ENCODE measurements at regions not wholly inside any gene's neighbourhood (a gene's known extent, or its start where the extent isn't known, plus 50 kb on each side); places are given as distances from the start of the nearest gene placed in this dataset.

GRCh38 chr6:2381872-2382661 is 136.7 kb upstream of the GMDS start:
- Mint-ChIP-seq H3K27ac (no peak overlapping the region), H3K36me3 (ENCODE audit: low read depth) (peaks cover 4% of the 10 kb centered on the region), H3K9me3 (peaks cover 2% of the 10 kb centered on the region), H3K27me3 (no peaks in the 10 kb centered on the region), H3K4me3 (no peak overlapping the region), H3K4me1 (ENCODE audit: low read depth) (no peaks in the 10 kb centered on the region)
- TF ChIP-seq CTCF (IDR thresholded peaks at IDR 0.05) = no peak
- no peak for DNase-seq
- intact Hi-C loops (cut with micrococcal nuclease) = no loop called here
- ChIA-PET POLR2A (interaction anchor here (0.9 kb wide), 1 partner anchor 27 kb away, joined by 3 read pairs; no protein-coding TSS in a partner anchor), CTCF (interaction anchor here (1.1 kb wide), 1 partner anchor 253 kb away, joined by 4 read pairs; no protein-coding TSS in a partner anchor)
- ATAC-seq = no peak

GRCh38 chr6:2378891-2379652 is 133.7 kb upstream of the GMDS start:
- no peak overlapping the region for H3K27ac Mint-ChIP-seq
- ChIA-PET CTCF (no interaction called here), POLR2A (no interaction called here)
- intact Hi-C loops (cut with micrococcal nuclease) = no loop called here
- no peaks in the 10 kb centered on the region for H3K27me3 Mint-ChIP-seq
- no peak overlapping the region for H3K4me3 Mint-ChIP-seq
- no peak for TF ChIP-seq CTCF (IDR thresholded peaks at IDR 0.05)
- H3K9me3 Mint-ChIP-seq = no peaks in the 10 kb centered on the region
- DNase-seq = peak; percentile 24
- ATAC-seq = peak; percentile 79
- no peaks in the 10 kb centered on the region for H3K36me3 Mint-ChIP-seq (ENCODE audit: low read depth)
- no peaks in the 10 kb centered on the region for H3K4me1 Mint-ChIP-seq (ENCODE audit: low read depth)

- ChIA-PET POLR2A (no interaction called here), CTCF (no interaction called here)
- no peaks in the 10 kb centered on the region for H3K27me3 Mint-ChIP-seq
- intact Hi-C loops (cut with micrococcal nuclease) = no loop called here
- H3K36me3 Mint-ChIP-seq (ENCODE audit: low read depth) = no peaks in the 10 kb centered on the region
- no peaks in the 10 kb centered on the region for H3K9me3 Mint-ChIP-seq
- no peak for TF ChIP-seq CTCF (IDR thresholded peaks at IDR 0.05)
- no peak overlapping the region for H3K27ac Mint-ChIP-seq
- ATAC-seq (no peak), DNase-seq (no peak)
- no peak overlapping the region for H3K4me3 Mint-ChIP-seq
- no peaks in the 10 kb centered on the region for H3K4me1 Mint-ChIP-seq (ENCODE audit: low read depth)
These were observed 132.7 kb upstream of the GMDS start for GRCh38 chr6:2378046-2378657.

- no peaks in the 10 kb centered on the region for H3K4me1 Mint-ChIP-seq (ENCODE audit: low read depth)
- no peak for TF ChIP-seq CTCF (IDR thresholded peaks at IDR 0.05)
- H3K27me3 Mint-ChIP-seq = no peaks in the 10 kb centered on the region
- H3K9me3 Mint-ChIP-seq = no peaks in the 10 kb centered on the region
- H3K27ac Mint-ChIP-seq = no peak overlapping the region
- no peak overlapping the region for H3K4me3 Mint-ChIP-seq
- ATAC-seq = no peak
- DNase-seq = no peak
- intact Hi-C loops (cut with micrococcal nuclease) = no loop called here
- POLR2A ChIA-PET = no interaction called here
- CTCF ChIA-PET = no interaction called here
- no peaks in the 10 kb centered on the region for H3K36me3 Mint-ChIP-seq (ENCODE audit: low read depth)
These were observed 131.3 kb upstream of the GMDS start for GRCh38 chr6:2376429-2377355.

Measured in activated CD8-positive, alpha-beta T cell treated with anti-CD3 and anti-CD28 coated beads for 36 hours (primary cell).